ENCODE measurements at regions not wholly inside any gene's neighbourhood (a gene's known extent, or its start where the extent isn't known, plus 50 kb on each side); places are given as distances from the start of the nearest gene placed in this dataset.

DNA sequence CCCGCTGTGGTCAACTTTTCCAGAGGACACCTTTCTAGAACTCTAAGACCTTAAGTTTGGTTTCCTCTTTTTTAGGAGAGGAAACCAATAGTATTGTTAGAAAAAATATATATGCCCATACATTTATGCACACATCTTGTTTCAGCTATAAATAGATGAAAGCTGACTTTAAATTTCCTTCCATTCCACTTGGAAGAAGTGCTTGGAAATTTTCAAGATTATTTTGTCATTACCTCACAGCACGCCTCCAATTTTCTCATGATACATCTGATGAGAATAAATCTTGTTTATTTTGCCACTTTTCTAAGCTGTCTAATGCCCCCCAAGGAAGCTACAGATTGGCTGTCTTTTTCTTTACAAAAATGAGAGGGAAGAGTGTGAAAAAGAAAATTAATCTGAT, 65.8 kb downstream of the NIBAN1 start:
- H4K5ac ChIP-seq (ENCODE audit: insufficient read length, low read depth, low read length), result no peak overlapping the region
- H2BK5ac ChIP-seq (ENCODE audit: low read depth, low read length), result no peak overlapping the region
- H3K9me3 ChIP-seq (ENCODE audit: insufficient read depth in 2 of 2, low read depth in 1 of 2, low read length in 1 of 2), result no peaks in the 10 kb centered on the region
- no peak overlapping the region for H2BK15ac ChIP-seq (ENCODE audit: low read length)
- H4K8ac ChIP-seq (ENCODE audit: extremely low read depth, insufficient read depth, low read length), result no peak overlapping the region
- no peak overlapping the region for H3K4me3 ChIP-seq (ENCODE audit: extremely low read depth in 1 of 4, insufficient read depth in 2 of 4, low read depth in 3 of 4, low read length in 4 of 4)
- peaks cover 0 to 4% (median 0%) of the 10 kb centered on the region in 4 experiments; a peak in 1 of 7 replicates for H3K4me1 ChIP-seq (replicated peaks in 1 of 4; ENCODE audit: control insufficient read depth in 3 of 4, insufficient read depth in 4 of 4, low read length in 3 of 4)
- no peaks in the 10 kb centered on the region for H3K79me2 ChIP-seq (ENCODE audit: control insufficient read depth in 1 of 2, insufficient read depth in 2 of 2, low read length in 2 of 2)
- H3K79me1 ChIP-seq (ENCODE audit: low read depth, low read length), result no peaks in the 10 kb centered on the region
- no peak overlapping the region for H3K4me2 ChIP-seq (ENCODE audit: insufficient read depth in 1 of 2, low read depth in 2 of 2, low read length in 2 of 2)
- H3K56ac ChIP-seq (replicated peaks; ENCODE audit: insufficient read length, low read depth, low read length), result no peak overlapping the region
- no peak for DNase-seq (ENCODE audit: low read depth in 1 of 2, low spot score in 2 of 2)
- TF ChIP-seq HDAC2 (IDR thresholded peaks at IDR 0.05; ENCODE audit: borderline replicate concordance in 1 of 2, low read depth in 2 of 2, low read length in 2 of 2) (no peak), JUND (IDR thresholded peaks at IDR 0.05; ENCODE audit: low read length) (no peak), RBBP5 (IDR thresholded peaks at IDR 0.05; ENCODE audit: borderline replicate concordance, low read depth, low read length) (no peak), TAF7 (optimal IDR thresholded peaks at IDR 0.05; ENCODE audit: borderline replicate concordance, low read depth, low read length) (no peak), FOSL1 (IDR thresholded peaks at IDR 0.05; ENCODE audit: insufficient read depth, low read depth, low read length) (no peak), BRCA1 (IDR thresholded peaks at IDR 0.05; ENCODE audit: low read depth, low read length) (no peak)
- no peak overlapping the region for H3K18ac ChIP-seq (ENCODE audit: extremely low read depth, low read length)
- H4K91ac ChIP-seq (replicated peaks; ENCODE audit: insufficient read length, low read length), result no peak overlapping the region
- WGBS, 2 experiments (ENCODE audit: extremely low coverage in 1 of 2, insufficient coverage in 1 of 2, insufficient read length in 1 of 2, insufficient replicate concordance in 2 of 2, low coverage in 1 of 2, low lambda C conversion rate in 2 of 2, missing lambda C conversion rate in 1 of 2), result 93% methylated on average over 2 of the region's 2 CpGs; no CpG with 5 or more reads in 1 of the 2 experiments
- H3K23ac ChIP-seq (ENCODE audit: insufficient read length), result no peak overlapping the region
- H2BK120ac ChIP-seq (replicated peaks; ENCODE audit: low read depth, low read length), result no peak overlapping the region
- no peak overlapping the region for H3K4ac ChIP-seq (replicated peaks; ENCODE audit: insufficient read length, low read depth, low read length)
- ChIA-PET CTCF (ENCODE audit: partially characterized antibody) (no interaction called here), POLR2A (ENCODE audit: partially characterized antibody) (no interaction called here)
- no peaks in the 10 kb centered on the region for H4K20me1 ChIP-seq (replicated peaks in 1 of 2; ENCODE audit: control insufficient read depth in 1 of 2, insufficient read depth in 2 of 2, low read length in 2 of 2)
- H3K27me3 ChIP-seq (replicated peaks in 1 of 4; ENCODE audit: control insufficient read depth in 3 of 4, extremely low read depth in 1 of 4, insufficient read depth in 3 of 4, low read length in 3 of 4), result no peaks in the 10 kb centered on the region
- H3K14ac ChIP-seq (ENCODE audit: insufficient read length), result no peak overlapping the region
- H3K36me3 ChIP-seq (ENCODE audit: control insufficient read depth in 2 of 4, insufficient read depth in 4 of 4, low read length in 3 of 4), result no peaks in the 10 kb centered on the region
- no peak overlapping the region for H3K27ac ChIP-seq (ENCODE audit: low read depth, low read length)
- FAIRE-seq, result no peak
- H3K9ac ChIP-seq (replicated peaks in 1 of 4; ENCODE audit: extremely low read depth in 1 of 4, low read depth in 3 of 4, low read length in 3 of 4), result no peak overlapping the region
- no peak overlapping the region for H2BK20ac ChIP-seq (ENCODE audit: low read length)
- no peaks in the 10 kb centered on the region for H3K23me2 ChIP-seq (ENCODE audit: low read depth, low read length)
- H2AFZ ChIP-seq (ENCODE audit: low read length), result no peak overlapping the region
- H2AK5ac ChIP-seq (ENCODE audit: low read depth, low read length), result no peak overlapping the region
- no peak overlapping the region for H2BK12ac ChIP-seq (ENCODE audit: low read depth, low read length)
